ENCODE measurements at regions not wholly inside any gene's neighbourhood (a gene's known extent, or its start where the extent isn't known, plus 50 kb on each side); places are given as distances from the start of the nearest gene placed in this dataset.

DNA sequence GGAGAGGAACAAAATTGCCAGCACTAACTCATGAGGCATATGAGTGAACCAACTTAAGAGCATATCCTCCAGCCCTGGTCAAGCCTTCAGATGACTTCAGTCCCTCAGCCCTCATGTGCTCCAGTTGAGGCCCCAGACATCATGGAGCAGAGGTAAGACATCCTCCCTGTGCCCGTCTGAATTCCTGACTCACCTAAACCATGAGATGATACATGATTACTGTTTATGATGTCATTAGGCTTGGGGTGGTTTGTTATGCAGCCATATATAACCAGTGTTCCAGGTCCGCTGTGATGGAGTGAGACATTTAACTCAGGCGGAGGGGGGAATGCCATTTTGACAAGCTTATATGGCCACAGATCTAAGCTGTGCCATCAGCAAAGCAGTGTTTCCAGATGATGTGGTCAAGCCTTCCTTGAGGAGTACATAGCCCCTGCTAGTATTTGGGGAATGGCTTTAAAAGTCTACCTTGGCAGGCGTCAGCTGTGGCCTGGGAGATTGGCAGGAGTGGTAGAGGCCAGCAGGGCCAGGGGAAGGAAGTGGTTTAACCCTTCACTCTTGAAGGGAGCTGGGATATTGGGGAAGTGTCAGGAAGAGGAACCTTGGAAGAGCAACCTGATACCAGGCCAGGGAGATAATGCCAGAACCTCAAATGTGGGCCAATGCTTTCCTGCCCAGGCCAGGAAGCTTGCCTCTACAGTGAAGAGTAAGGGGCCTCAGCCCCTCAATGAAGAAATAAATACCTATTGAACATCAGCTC, 343.0 kb upstream of the PODXL start (continued):
- TF ChIP-seq ERG (CRISPR knock-in tag; IDR thresholded peaks at IDR 0.05), result no peak
- TF ChIP-seq, protein P1, sequence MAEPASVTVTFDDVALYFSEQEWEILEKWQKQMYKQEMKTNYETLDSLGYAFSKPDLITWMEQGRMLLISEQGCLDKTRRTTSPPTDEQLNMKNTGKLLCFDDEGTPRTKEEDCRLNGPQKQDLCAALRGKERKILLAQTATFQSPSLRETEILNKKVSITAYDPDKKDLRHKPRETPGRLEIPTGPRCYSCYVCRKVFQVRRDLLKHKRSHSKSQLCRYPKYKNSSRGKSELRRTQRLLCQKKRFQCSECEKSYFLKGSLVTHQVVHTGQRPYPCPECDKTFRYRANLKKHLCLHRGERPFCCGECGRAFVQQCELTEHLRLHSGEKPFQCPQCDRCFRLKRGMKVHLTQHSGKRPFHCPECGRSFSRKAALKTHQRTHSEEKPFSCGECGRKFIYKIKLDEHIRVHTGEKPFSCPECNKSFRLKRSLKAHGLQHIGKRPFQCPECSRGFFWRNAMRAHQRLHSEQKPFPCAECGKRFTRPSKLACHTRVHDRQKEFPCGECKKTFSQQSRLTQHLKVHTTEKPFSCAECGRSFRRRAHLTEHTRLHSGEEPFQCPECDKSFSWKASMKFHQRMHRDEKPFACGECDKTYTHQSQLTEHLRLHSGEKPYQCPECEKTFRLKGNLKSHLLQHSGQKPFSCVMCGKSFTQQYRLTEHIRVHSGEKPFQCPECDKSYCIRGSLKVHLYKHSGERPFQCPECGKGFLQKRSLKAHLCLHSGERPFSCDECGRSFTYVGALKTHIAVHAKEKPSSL (CRISPR knock-in tag; conservative IDR thresholded peaks at IDR 0.05), result no peak
- no peak for TF ChIP-seq ATF1 (CRISPR knock-in tag; IDR thresholded peaks at IDR 0.05)
- TF ChIP-seq, protein P2, sequence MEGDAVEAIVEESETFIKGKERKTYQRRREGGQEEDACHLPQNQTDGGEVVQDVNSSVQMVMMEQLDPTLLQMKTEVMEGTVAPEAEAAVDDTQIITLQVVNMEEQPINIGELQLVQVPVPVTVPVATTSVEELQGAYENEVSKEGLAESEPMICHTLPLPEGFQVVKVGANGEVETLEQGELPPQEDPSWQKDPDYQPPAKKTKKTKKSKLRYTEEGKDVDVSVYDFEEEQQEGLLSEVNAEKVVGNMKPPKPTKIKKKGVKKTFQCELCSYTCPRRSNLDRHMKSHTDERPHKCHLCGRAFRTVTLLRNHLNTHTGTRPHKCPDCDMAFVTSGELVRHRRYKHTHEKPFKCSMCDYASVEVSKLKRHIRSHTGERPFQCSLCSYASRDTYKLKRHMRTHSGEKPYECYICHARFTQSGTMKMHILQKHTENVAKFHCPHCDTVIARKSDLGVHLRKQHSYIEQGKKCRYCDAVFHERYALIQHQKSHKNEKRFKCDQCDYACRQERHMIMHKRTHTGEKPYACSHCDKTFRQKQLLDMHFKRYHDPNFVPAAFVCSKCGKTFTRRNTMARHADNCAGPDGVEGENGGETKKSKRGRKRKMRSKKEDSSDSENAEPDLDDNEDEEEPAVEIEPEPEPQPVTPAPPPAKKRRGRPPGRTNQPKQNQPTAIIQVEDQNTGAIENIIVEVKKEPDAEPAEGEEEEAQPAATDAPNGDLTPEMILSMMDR (IDR thresholded peaks at IDR 0.05), result no peak
- no peak for TF ChIP-seq ZBTB21 (CRISPR knock-in tag; IDR thresholded peaks at IDR 0.05; ENCODE audit: borderline replicate concordance)
- no peak for TF ChIP-seq KAT7 (CRISPR knock-in tag; IDR thresholded peaks at IDR 0.05; ENCODE audit: borderline replicate concordance)
- no peak for TF ChIP-seq ZNF232 (CRISPR knock-in tag; IDR thresholded peaks at IDR 0.05)
- TF ChIP-seq ZNF532 (CRISPR knock-in tag; IDR thresholded peaks at IDR 0.05; ENCODE audit: borderline replicate concordance), result no peak

DNA sequence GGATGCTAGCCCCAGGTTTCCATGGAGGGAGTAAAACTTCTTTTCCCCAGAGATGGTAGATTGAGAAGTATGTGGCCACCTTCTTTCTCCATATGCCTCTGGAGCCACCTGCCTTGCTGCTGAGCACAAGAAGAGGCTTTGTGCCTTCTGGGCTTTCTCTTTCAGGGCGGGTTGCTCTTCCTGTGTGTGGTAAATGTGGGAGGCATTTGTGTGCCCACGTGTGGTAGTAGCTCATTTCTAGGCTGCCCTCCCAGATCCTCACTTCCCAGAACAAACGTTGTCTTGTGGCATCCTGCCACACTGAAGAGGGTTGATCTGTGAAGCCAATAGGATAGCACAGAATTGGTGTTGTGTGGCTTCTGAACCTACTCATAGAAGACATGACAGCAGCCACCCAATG, 342.0 kb upstream of the PODXL start:
- ChIA-PET POLR2A (interaction anchor here (0.6 kb wide), 1 partner anchor 373 kb away, joined by 3 read pairs; no protein-coding TSS in a partner anchor), CTCF (interaction anchor here (2.4 kb wide), 1 partner anchor 39 kb away, joined by 14 read pairs; no protein-coding TSS in a partner anchor)
- H3K36me3 Mint-ChIP-seq, result no peaks in the 10 kb centered on the region
- ATAC-seq (no peak), DNase-seq (ENCODE audit: low spot score) (no peak)
- H3K4me3 Mint-ChIP-seq, result no peak overlapping the region
- peaks cover 18% of the 10 kb centered on the region for H3K9me3 Mint-ChIP-seq
- H3K27ac Mint-ChIP-seq, result no peak overlapping the region
- peaks cover 31% of the 10 kb centered on the region for H3K4me1 Mint-ChIP-seq
- H3K27me3 Mint-ChIP-seq (ENCODE audit: low read depth), result peaks cover 83% of the 10 kb centered on the region
- no peak for TF ChIP-seq IRF2 (CRISPR knock-in tag; IDR thresholded peaks at IDR 0.05; ENCODE audit: borderline replicate concordance, low read depth)
- no peak for TF ChIP-seq TCF7 (CRISPR knock-in tag; IDR thresholded peaks at IDR 0.05; ENCODE audit: low read depth)
- TF ChIP-seq NFYB (CRISPR knock-in tag; conservative IDR thresholded peaks at IDR 0.05; ENCODE audit: low read depth), result no peak
- TF ChIP-seq CBFB (CRISPR knock-in tag; IDR thresholded peaks at IDR 0.05; ENCODE audit: low read depth), result no peak
- TF ChIP-seq, protein P3, sequence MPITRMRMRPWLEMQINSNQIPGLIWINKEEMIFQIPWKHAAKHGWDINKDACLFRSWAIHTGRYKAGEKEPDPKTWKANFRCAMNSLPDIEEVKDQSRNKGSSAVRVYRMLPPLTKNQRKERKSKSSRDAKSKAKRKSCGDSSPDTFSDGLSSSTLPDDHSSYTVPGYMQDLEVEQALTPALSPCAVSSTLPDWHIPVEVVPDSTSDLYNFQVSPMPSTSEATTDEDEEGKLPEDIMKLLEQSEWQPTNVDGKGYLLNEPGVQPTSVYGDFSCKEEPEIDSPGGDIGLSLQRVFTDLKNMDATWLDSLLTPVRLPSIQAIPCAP (CRISPR knock-in tag; IDR thresholded peaks at IDR 0.05), result no peak
- TF ChIP-seq E2F1 (CRISPR knock-in tag; IDR thresholded peaks at IDR 0.05), result no peak
- TF ChIP-seq JAZF1 (CRISPR knock-in tag; IDR thresholded peaks at IDR 0.05), result no peak
- no peak for TF ChIP-seq FOXP4 (CRISPR knock-in tag; IDR thresholded peaks at IDR 0.05)
- TF ChIP-seq STAT6 (CRISPR knock-in tag; conservative IDR thresholded peaks at IDR 0.05; ENCODE audit: low read depth), result no peak
- no peak for TF ChIP-seq ZNF671 (CRISPR knock-in tag; IDR thresholded peaks at IDR 0.05)
